GM20000 (cell line): ENCODE measurements at regions not wholly inside any gene's neighbourhood (a gene's known extent, or its start where the extent isn't known, plus 50 kb on each side); places are given as distances from the start of the nearest gene placed in this dataset.

Experiments used
- DNase-seq: peaks from one replicate; pipeline ENCODE4 v3.0.0; 2012; ENCODE audit warnings: low spot score
- TF ChIP-seq, protein P1 (sequence below): IDR thresholded peaks from 2 replicates; pipeline ENCODE4 v1.5.1; 2012; ENCODE audit warnings: mild to moderate bottlenecking, control low read depth; ENCODE audit errors: extremely low read depth, missing control alignments

DNA sequence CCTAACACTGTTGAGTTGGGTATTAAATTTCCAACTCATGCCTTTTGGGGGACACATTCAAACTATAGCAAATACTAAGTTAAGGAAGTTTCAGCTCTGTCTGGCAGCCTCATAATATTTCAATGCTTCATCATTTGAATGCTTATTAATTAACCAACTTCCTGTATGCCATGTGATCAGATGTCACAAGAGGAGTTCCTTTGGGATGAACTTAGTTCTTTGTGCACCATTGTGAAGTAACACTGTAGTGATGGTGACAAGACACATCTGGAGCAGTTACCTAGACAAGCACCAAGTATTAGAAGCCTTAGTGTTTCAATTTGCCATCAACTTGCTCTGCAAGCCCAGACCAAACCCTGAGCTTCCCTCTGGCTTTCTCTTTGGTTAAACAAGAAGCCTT, 90.7 kb upstream of the IL12B start:
- TF ChIP-seq, protein P1, sequence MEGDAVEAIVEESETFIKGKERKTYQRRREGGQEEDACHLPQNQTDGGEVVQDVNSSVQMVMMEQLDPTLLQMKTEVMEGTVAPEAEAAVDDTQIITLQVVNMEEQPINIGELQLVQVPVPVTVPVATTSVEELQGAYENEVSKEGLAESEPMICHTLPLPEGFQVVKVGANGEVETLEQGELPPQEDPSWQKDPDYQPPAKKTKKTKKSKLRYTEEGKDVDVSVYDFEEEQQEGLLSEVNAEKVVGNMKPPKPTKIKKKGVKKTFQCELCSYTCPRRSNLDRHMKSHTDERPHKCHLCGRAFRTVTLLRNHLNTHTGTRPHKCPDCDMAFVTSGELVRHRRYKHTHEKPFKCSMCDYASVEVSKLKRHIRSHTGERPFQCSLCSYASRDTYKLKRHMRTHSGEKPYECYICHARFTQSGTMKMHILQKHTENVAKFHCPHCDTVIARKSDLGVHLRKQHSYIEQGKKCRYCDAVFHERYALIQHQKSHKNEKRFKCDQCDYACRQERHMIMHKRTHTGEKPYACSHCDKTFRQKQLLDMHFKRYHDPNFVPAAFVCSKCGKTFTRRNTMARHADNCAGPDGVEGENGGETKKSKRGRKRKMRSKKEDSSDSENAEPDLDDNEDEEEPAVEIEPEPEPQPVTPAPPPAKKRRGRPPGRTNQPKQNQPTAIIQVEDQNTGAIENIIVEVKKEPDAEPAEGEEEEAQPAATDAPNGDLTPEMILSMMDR = no peak
- no peak for DNase-seq

DNA sequence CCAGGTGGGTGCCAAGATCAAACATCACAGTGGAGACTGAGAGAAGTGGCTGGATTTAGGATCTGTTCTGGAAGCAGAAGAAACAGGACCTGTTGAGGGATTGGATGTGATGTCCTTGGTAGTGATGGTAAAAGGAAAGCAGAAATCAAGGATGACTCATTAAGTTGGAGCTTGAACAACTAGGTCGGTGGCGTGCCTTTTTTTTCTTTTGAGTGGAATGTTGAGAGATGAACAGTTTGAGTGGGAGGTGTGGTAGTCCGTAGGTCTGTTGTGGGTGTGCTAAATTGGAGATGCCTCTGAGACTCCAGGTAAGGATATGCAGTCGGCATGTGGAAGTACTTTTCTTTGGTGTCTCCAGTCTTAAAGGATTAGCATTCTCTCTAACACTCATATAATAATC, 92.1 kb upstream of the IL12B start:
- DNase-seq = no peak
- TF ChIP-seq, protein P1 = no peak

DNA sequence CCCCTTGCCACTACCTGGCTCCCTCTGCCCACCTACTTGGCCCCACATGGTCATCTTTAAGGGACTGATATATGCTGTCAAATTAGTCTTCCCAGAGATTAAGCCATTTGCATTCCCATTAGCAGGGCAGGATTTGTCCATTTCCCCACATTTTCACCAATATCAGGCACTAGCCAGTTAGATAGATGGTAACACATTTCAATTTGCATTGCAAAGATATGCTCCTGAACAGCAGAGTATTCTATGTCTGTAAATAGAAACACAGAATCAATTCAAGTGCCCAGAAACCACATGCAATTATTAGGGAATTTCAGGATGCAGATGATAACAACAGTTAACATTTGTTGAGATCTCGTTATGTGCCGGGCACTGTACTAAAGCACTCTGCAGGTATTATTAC, 92.6 kb upstream of the IL12B start:
- TF ChIP-seq, protein P1 = no peak
- no peak for DNase-seq

DNA sequence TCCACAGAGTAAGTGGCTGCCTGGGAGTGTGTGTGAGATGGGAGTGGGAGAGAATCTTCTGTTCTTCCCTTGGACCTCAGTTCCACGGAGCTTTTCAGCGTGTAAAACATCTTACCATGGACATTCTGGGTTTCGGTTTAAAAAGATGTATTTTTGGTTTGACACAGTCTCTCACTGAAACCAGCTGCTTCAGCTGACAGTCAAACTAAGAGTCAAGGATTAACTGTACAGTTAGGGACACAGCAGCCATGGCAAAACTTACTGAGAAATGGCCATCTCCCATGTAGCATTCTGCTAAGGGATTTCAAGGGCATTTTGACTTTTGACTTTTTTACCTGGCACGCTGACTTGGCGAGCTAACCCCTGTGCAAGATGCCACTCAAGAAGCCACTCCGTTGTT, 93.8 kb upstream of the IL12B start:
- no peak for DNase-seq
- TF ChIP-seq, protein P1 = no peak

DNA sequence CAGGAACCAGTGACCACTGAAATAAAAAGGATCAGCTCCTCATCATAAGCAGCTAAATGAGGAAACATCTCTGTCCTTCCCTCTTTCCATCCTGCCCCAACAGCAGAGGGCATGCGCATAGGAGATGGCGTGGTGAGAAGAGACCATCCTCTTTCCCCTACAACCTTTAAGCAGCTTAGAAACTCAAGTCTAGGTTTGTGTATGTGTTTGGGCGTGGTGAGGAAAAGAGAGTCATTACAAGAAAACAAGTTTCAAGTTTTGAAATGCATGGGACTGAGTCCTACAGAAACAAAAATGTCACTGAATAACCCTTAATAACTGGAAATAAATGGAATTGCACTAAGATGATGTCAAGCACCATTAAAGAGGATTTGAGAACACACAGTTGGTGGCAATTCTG, 96.4 kb upstream of the IL12B start:
- no peak for DNase-seq
- TF ChIP-seq, protein P1 = no peak

DNA sequence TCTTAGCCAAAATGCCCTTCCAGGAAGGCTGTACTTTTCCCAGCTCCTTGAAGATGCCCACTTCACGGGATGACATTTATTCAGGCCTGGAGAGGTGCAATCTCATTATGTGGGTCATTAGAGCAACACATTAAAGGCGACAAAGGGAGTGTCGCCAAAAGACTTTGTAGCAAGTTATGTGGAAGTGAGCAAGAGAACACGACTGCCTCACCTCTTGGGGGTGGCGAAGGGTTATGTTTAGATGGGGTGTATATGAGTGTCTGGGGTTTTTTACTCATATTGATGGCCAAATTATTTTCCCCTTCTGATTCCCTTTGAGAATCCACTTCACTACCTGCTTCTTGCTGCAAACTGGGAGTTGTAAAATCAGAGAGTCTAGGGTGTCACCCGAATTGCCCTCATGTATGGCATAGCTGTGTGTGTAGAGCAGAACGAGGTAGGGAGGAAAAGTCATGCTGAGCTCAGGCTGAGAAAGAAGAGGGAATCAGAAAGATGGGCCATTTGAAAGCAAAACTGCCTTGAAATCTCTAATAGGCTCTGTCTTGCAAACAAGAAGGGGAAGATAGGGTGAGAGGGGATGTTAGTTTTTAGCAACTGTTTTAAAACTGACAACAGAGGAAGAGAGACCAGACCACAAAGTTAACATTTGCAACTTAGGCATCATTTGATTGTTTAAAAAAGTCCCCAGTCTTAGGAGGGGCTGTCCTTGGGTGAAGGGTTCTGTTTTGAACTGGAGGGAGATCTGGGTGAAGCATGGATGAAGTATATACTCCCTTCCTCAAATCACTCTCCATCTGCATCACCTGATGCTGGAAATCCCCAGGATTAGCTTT, 97.1 kb upstream of the IL12B start:
- TF ChIP-seq, protein P1 = no peak
- DNase-seq = peak; percentile 45

DNA sequence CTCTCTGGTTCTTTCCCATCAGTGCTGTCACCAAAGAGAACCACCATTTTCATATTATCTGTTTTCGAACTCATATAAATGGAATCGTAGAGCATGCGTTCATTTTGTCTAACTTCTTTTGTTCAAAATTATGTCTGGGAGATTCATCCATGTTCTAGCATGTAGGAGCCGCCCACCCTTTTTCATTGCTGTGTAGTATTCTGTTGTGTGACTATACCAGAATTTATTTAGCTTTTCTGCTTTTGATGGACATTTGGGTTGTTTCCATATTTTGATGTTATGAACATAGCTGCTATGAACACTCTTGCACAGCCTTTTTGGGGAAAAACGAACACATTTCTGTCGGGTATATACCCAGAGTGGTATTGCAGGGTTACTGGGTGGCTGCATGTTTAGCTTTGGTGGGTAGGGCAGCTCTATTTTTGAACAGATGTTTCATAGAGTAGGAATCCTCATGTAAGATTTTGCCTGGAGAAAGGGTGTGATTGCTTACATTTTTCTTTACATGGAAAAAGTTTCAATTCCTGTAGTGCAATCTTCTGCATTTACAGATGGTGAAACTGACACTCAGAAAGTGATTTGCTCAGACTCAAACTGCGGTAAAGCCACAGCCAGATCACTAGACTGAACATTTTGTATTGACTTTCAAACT, 100.2 kb upstream of the IL12B start:
- DNase-seq = no peak
- TF ChIP-seq, protein P1 = no peak
